ENCODE measurements at regions not wholly inside any gene's neighbourhood (a gene's known extent, or its start where the extent isn't known, plus 50 kb on each side); places are given as distances from the start of the nearest gene placed in this dataset.
"Not testable (repeated sequence)": the region's sequence is repeated elsewhere in the genome, so short reads cannot be mapped to it uniquely, and the experiment has no call there.

DNA sequence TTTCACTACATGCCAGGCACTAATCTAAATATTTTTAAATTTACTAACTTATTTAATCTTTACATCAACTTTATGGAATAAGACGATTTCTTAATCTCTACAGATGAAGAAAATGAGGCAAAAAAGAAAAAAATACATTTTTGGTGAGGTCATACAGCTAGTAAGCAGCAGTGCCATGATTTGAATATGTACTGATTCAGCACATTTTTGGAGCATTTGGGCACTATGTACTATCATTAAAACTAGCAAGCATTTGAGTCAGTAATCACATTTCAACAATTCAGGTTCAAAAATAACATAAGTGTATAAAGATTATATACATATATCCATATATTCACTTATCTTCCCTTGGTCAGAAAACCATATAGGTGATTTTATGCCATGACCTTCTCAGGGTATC is 124.4 kb upstream of the TMTC1 start:
- ATAC-seq, result no peak

DNA sequence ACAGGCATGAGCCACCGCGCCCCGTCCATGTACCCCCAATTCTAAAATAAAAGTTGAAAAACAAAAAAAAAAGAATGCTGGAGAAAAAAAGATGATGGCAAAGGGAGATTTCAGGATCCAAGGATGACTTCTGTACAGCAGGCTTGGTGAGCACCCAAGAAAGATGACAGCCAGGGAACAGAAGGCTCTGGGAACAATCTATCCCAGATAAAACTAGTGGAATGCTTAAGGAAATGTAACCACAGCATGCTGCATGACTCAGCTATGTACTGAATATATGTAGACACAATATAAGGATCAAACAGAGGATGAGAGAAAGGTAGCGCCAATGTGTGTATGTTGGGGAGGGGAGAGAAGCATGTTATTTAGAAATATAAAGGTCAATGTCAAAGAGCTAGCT is 123.7 kb upstream of the TMTC1 start:
- ATAC-seq, result no peak
- Mint-ChIP-seq H3K4me1 (no peaks in the 10 kb centered on the region), H3K4me3 (no peak overlapping the region), H3K27ac (no peak overlapping the region), H3K27me3 (no peaks in the 10 kb centered on the region), H3K36me3 (no peaks in the 10 kb centered on the region), H3K9me3 (peaks cover 2% of the 10 kb centered on the region)

More for the DNA sequence above, 124.4 kb upstream of the TMTC1 start:
- Mint-ChIP-seq H3K4me1 (no peaks in the 10 kb centered on the region), H3K27me3 (no peaks in the 10 kb centered on the region), H3K9me3 (peaks cover 2% of the 10 kb centered on the region), H3K36me3 (no peaks in the 10 kb centered on the region), H3K4me3 (no peak overlapping the region), H3K27ac (no peak overlapping the region)

DNA sequence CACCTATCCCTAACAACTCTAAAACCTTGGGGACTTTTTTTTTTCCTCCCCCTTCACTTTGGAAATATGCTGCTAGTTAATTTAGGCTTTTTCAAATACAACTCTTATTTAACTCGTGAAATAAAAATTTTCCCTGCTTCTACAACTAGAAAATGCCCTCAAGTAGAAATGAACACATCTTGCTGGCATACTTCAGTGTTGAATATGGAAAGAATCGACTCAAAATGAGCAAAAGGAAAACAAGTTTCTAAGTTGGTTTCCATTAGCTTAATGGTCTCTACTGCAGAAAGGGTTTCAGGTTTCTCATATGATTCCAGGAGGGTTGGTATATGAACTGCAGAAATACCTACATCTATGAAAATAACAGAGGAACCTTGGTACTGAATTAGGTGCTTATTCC is 118.3 kb upstream of the TMTC1 start:
- Mint-ChIP-seq H3K36me3 (no peaks in the 10 kb centered on the region), H3K27me3 (no peaks in the 10 kb centered on the region), H3K4me1 (no peaks in the 10 kb centered on the region), H3K27ac (no peak overlapping the region), H3K4me3 (no peak overlapping the region), H3K9me3 (peaks cover 5% of the 10 kb centered on the region)
- no peak for ATAC-seq

DNA sequence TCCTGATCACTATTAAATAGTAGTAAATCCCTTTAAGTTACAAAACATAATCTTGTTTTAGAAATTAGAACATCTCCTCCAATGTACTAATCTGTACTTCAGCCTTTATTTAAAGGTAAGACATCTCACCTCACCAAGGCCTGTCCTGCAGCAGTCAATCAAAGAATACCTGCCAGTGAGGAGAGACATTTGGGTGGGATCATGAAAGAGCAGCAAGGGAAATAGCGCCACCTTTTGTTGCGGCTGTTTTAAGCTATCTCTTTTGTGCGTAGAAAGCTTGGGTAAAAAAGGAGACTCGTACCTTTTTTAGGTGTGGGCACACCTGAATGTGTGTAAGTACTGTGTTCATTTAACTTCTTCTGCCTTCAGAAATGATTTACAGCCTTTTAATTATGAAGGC is 117.8 kb upstream of the TMTC1 start:
- Mint-ChIP-seq H3K36me3 (no peaks in the 10 kb centered on the region), H3K27ac (no peak overlapping the region), H3K4me3 (no peak overlapping the region), H3K9me3 (peaks cover 5% of the 10 kb centered on the region), H3K4me1 (no peaks in the 10 kb centered on the region), H3K27me3 (no peaks in the 10 kb centered on the region)
- ATAC-seq, result no peak

DNA sequence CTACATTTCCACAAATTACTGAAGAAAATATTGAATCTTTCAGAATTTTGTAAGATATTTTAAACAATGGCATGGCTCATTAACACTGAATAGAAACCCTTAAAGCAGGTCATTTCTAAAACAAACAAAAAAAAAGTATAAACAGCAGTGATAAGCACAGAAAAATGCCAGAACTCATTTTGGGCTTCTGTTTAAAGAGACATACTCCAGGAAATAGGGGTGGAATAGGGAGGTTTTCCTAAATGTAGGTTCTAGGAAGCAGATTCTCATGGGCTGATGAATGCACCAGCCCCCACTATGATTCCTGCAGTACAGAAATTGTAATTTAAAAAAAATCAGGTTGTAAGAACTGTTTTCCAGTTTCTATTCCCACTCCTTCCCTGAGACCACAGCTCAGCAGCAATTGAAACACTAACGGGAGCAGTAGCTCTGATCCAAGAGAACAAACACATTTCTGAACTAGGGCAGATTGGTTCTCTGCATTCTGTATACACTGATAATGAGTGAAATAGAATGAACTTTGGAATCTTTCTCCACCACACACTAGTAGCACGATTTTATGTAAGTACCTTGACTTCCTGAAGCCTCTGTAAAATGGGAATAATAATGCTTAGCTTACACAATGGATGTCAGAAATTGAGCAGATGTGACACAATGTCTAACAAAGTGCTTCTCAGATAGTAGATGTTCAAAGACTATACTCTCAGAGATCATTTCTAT is 115.6 kb upstream of the TMTC1 start:
- no peaks in the 10 kb centered on the region for H3K4me1 Mint-ChIP-seq
- peaks cover 3% of the 10 kb centered on the region for H3K9me3 Mint-ChIP-seq
- no peaks in the 10 kb centered on the region for H3K36me3 Mint-ChIP-seq
- no peaks in the 10 kb centered on the region for H3K27me3 Mint-ChIP-seq
- H3K4me3 Mint-ChIP-seq, result no peak overlapping the region
- ATAC-seq, result no peak
- no peak overlapping the region for H3K27ac Mint-ChIP-seq

DNA sequence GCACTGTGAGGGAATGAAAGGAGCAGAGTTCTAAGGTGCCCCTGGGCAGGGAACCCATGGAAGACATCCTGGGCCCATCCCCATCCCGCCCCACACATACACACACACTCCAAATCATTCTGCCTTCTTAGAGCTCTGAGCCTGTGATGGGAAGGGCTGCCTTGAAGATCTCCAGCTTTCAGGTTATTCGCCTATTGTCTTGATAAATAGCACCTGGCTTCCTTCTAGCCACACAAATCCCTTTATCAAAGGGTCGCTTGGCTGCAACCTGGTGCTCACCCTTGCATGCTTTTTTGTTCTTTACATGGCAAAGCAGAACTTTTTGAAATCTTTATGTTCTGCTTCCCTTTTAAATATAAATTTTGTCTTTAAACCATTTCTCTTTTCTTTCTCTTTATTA is 112.2 kb upstream of the TMTC1 start:
- peaks cover 5% of the 10 kb centered on the region for H3K9me3 Mint-ChIP-seq
- no peaks in the 10 kb centered on the region for H3K27me3 Mint-ChIP-seq
- H3K4me1 Mint-ChIP-seq, result no peaks in the 10 kb centered on the region
- H3K27ac Mint-ChIP-seq, result no peak overlapping the region
- no peak for ATAC-seq
- no peak overlapping the region for H3K4me3 Mint-ChIP-seq
- no peaks in the 10 kb centered on the region for H3K36me3 Mint-ChIP-seq

DNA sequence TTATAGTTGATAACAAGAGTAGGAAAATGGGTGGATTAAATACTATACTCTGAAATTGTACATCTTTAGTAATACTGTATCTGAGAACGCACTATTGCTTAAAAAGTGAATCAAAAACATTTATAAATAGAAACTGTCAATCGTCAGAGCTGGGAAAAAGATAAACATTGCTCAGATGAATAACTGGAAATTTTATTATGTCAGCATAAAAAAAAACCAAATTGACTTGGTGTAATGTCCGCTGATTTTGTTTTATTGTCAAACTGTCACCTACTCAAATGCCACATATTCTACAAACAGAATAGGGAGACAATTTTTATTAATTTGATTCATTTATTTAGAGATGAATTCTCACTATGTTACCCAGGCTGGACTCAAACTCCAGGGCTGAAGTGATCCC is 109.3 kb upstream of the TMTC1 start:
- ATAC-seq, result no peak
- Mint-ChIP-seq H3K27ac (no peak overlapping the region), H3K9me3 (peaks cover 4% of the 10 kb centered on the region), H3K4me3 (no peak overlapping the region), H3K4me1 (no peaks in the 10 kb centered on the region), H3K27me3 (no peaks in the 10 kb centered on the region), H3K36me3 (no peaks in the 10 kb centered on the region)

DNA sequence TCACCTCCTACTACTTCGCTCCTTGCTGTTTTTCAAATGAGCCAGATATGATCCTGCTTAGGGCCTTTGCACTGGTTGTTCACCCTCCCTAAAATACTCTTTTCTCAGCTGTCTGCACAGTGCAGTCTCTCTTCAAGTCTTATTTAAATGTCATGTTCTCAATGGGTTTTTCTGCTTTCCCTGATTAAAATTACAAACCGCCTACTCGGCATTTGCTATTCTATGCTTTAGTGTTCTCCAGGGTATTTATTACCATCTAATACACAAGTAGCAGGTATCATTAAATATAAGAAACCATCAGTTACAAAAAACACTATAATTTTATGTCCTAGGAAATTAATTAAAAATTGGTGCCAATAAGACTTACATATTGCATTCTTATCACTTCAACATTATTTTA is 108.0 kb upstream of the TMTC1 start:
- H3K4me1 Mint-ChIP-seq, result no peaks in the 10 kb centered on the region
- no peak for ATAC-seq
- no peak overlapping the region for H3K27ac Mint-ChIP-seq
- no peaks in the 10 kb centered on the region for H3K36me3 Mint-ChIP-seq
- H3K4me3 Mint-ChIP-seq, result no peak overlapping the region
- H3K27me3 Mint-ChIP-seq, result no peaks in the 10 kb centered on the region
- H3K9me3 Mint-ChIP-seq, result peaks cover 6% of the 10 kb centered on the region

DNA sequence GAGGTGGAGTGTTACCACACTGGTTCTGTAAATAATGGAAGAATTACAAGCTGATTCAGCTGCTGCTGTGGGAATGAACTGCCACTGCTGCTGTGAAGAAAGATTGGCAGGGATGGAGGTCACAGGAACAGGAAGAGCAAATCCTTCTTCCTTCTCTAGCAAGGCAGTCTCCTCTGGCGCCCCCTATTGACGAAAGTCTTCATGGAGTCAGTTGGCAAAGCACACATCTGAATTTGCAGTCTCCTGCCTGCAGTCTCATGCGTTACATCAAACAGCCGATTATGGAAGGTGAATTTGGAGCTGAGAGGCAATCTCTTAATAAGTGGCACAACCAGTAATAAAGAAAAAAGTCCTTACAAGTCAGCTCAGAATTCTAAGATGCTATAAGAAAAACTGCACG is 106.0 kb upstream of the TMTC1 start:
- Mint-ChIP-seq H3K4me3 (no peak overlapping the region), H3K27ac (no peak overlapping the region), H3K9me3 (peaks cover 8% of the 10 kb centered on the region), H3K27me3 (no peaks in the 10 kb centered on the region), H3K36me3 (no peaks in the 10 kb centered on the region), H3K4me1 (no peaks in the 10 kb centered on the region)
- ATAC-seq, result no peak

DNA sequence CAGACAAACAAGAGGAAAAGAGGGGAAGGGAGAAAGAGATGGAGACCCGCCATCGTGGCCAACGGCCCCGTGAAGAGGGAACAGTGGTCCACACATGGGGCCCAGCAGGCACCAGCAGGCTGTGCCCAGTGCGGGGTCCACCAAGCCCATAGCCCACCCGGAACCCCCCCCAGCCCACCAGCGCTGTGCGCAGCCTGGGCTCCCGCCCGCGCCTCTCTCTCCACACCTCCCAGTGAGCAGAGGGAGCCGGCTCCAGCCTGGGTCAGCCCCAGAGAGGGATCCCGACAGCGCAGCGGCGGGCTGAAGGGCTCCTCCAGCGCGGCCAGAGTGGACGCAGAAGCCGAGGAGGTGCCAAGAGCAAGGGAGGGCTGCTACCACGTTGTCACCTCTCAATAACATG is 105.0 kb upstream of the TMTC1 start:
- no peak overlapping the region for H3K4me3 Mint-ChIP-seq
- no peaks in the 10 kb centered on the region for H3K27me3 Mint-ChIP-seq
- no peaks in the 10 kb centered on the region for H3K36me3 Mint-ChIP-seq
- H3K9me3 Mint-ChIP-seq, result peaks cover 10% of the 10 kb centered on the region
- no peak overlapping the region for H3K27ac Mint-ChIP-seq
- peak; percentile 41 for ATAC-seq
- H3K4me1 Mint-ChIP-seq, result no peaks in the 10 kb centered on the region

DNA sequence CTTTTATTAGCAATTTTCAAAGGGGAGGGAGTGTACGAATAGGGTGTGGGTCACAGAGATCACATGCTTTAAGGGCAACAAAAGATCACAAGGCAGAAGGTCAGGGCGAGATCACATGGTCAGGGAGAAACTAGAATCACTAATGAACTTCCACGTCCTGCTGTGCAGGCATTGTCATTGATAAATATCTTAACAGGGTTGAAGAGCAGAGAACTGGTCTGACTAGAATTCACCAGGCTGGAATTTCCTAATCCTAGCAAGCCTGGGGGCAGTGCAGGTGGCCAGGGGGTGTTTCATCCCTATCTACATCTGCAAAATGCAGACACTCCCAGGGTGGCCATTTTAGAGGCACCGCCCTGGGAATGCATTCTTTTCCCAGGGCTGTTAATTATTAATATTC is 101.2 kb upstream of the TMTC1 start:
- H3K4me3 Mint-ChIP-seq, H3K4me1 Mint-ChIP-seq, H3K36me3 Mint-ChIP-seq, H3K9me3 Mint-ChIP-seq, H3K27me3 Mint-ChIP-seq, H3K27ac Mint-ChIP-seq, ATAC-seq: not testable (repeated sequence)

DNA sequence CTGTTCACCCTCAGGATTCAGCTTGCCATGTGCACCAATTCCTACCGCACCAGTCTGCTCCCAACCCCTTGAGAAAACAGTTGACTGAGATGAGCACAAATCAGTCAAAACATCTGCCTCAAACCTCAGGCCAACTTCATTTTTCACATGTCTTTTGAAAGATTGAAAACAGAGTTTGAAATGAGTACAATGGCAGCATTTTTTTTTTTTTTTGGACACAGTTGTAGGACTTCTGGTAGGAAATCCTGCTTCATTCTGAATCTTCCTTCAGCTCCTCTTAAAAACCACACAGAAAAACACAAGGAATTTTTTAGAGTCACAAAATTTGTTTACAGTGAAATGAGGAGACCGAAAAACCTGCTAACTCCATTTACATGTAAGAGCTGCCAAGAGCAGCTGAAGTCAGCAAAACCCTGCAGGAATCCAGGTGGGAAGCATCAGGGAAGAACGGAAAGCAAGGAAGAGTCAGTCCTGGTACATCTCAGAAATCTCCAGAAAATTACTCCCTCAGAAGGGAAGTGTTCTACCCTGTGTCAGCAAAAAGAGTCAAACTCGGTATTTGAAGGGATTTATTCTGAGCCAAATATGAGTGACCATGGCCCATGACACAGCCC is 100.3 kb upstream of the TMTC1 start:
- Mint-ChIP-seq H3K4me1 (no peaks in the 10 kb centered on the region), H3K9me3 (peaks cover 13% of the 10 kb centered on the region), H3K4me3 (no peak overlapping the region), H3K27me3 (no peaks in the 10 kb centered on the region), H3K27ac (no peak overlapping the region), H3K36me3 (no peaks in the 10 kb centered on the region)
- ATAC-seq, result no peak

DNA sequence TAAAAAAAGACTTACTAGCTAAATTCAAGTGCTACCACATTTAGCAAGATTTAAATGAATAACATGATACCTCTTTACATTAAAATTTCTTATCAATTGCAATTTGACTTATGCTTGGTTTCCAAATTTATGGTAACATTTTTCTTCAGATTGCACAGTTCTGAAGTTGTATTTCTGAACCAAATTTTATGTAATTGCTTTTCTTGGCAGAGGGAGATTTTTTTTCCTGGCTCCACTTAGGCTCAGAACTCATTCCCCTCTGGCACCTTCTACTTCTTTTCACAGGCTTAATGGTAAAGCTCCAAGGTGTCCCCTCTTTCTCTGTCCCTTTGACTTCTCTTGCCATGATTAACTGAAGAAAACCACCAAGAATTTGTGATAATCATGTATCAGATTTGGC is 99.8 kb upstream of the TMTC1 start:
- no peak overlapping the region for H3K4me3 Mint-ChIP-seq
- H3K9me3 Mint-ChIP-seq, result peaks cover 13% of the 10 kb centered on the region
- H3K4me1 Mint-ChIP-seq, result no peaks in the 10 kb centered on the region
- H3K36me3 Mint-ChIP-seq, result no peaks in the 10 kb centered on the region
- no peak for ATAC-seq
- H3K27me3 Mint-ChIP-seq, result no peaks in the 10 kb centered on the region
- H3K27ac Mint-ChIP-seq, result no peak overlapping the region

DNA sequence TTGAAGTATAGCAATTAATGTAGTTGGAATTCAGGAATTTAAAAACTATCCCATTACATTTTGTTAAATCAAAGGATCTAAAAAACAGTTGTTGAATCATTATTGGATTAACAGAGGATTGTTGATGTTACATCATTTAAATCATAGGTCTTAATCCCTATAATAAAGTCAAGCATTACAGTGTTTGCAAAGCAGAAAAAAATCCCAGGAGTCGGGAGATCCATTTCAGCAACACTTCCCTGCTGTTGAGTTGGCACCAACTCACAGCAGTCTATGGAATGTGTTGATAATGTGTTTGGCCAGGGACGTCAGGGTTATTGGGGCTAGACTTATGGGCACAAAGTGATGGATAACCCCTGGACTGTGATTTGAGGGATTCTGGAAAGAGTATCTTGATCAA is 99.1 kb upstream of the TMTC1 start:
- no peak for ATAC-seq
- peaks cover 14% of the 10 kb centered on the region for H3K9me3 Mint-ChIP-seq
- H3K27ac Mint-ChIP-seq, result no peak overlapping the region
- H3K4me1 Mint-ChIP-seq, result no peaks in the 10 kb centered on the region
- no peaks in the 10 kb centered on the region for H3K36me3 Mint-ChIP-seq
- H3K4me3 Mint-ChIP-seq, result no peak overlapping the region
- H3K27me3 Mint-ChIP-seq, result no peaks in the 10 kb centered on the region

DNA sequence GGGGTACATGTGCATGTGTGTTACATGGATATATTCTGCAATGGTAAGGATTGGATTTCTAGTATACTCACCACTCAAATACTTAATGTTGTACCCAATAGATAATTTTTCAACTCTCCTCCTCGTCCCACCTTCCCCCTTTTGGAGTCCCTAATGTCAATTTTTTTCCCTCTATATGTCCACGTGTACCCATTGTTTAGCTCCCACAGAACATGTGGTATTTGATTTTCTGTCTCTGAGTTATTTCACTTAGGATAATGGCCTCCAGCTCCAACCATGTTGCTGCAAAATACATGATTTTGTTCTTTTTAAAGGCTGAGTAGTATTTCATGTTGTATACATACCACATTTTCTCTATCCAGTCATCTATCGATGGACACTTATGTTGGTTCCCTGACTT is 97.2 kb upstream of the TMTC1 start:
- Mint-ChIP-seq H3K36me3 (no peaks in the 10 kb centered on the region), H3K27me3 (no peaks in the 10 kb centered on the region), H3K9me3 (peaks cover 17% of the 10 kb centered on the region), H3K27ac (no peak overlapping the region), H3K4me1 (no peaks in the 10 kb centered on the region), H3K4me3 (no peak overlapping the region)
- ATAC-seq, result no peak

DNA sequence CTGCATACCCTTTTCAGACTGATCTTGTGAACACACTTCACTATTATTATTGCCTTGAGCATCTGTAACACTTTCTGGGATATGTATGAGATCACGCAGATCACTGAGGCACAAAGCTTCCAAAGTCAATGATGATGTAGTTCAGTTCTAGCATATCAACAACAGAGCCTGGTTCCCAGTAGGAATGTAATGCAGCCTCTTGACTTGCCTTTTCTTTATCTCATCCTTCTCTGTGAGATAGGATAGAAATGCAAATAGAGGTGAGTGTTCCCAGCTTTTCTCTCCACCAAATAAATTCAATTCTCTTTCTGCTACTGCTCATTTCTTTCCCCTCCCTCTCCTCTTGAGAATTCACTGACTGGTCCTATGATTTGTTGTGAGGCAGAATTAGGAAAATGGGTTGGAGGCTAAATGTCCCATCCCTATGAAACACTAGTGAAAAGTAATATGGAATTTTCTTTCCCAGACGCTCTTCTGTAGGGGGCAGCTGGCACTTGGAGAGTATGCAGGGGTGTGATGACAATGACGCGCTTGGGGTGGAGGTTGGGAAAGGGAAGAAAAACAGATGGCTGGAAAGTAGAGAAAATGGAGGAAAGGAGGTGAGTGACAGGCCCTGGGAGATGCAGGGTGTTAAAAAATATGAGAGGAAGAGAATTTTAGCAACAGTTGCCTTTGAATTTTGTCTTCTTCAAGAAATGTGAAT is 96.0 kb upstream of the TMTC1 start:
- Mint-ChIP-seq H3K27ac (no peak overlapping the region), H3K4me3 (no peak overlapping the region), H3K9me3 (peaks cover 20% of the 10 kb centered on the region), H3K4me1 (no peaks in the 10 kb centered on the region), H3K36me3 (no peaks in the 10 kb centered on the region), H3K27me3 (no peaks in the 10 kb centered on the region)
- no peak for ATAC-seq

All from stimulated activated memory B cell treated with anti-CD40 and anti-IgM and Interleukin-4, amounts not matched to agents 10 μg/mL and 1 μg/mL and 100 μg/mL, for 72 hours (primary cell).